ENCODE measurements at regions not wholly inside any gene's neighbourhood (a gene's known extent, or its start where the extent isn't known, plus 50 kb on each side); places are given as distances from the start of the nearest gene placed in this dataset.

DNA sequence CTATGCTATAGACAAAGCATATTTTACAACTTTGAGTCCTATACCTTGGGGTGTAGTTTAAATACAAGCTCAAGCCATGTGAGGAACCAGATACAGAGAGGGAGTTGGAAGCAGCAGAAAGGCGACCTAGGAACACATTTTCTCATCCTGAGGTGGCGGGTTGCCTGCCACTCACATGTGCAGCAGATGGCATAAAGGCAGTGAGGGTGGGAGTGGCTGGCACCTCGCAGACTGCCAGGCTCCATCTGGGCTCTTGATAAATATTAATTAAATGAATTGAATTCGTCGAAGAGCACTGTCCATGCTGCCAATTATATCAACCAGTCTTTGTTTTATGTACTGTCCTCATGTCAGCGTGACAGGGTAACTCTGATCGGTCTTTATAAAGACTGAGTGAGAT is 79.0 kb upstream of the SEMA3C start:
- TF ChIP-seq, protein P1, sequence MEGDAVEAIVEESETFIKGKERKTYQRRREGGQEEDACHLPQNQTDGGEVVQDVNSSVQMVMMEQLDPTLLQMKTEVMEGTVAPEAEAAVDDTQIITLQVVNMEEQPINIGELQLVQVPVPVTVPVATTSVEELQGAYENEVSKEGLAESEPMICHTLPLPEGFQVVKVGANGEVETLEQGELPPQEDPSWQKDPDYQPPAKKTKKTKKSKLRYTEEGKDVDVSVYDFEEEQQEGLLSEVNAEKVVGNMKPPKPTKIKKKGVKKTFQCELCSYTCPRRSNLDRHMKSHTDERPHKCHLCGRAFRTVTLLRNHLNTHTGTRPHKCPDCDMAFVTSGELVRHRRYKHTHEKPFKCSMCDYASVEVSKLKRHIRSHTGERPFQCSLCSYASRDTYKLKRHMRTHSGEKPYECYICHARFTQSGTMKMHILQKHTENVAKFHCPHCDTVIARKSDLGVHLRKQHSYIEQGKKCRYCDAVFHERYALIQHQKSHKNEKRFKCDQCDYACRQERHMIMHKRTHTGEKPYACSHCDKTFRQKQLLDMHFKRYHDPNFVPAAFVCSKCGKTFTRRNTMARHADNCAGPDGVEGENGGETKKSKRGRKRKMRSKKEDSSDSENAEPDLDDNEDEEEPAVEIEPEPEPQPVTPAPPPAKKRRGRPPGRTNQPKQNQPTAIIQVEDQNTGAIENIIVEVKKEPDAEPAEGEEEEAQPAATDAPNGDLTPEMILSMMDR (IDR thresholded peaks at IDR 0.05; ENCODE audit: low read length): no peak
- TF ChIP-seq EZH2 (IDR thresholded peaks at IDR 0.05; ENCODE audit: borderline replicate concordance, low read length): no peak

Data from OCI-LY1 (cell line).